Cardiac muscle cell (in vitro differentiated cells and primary cell): ENCODE measurements at regions not wholly inside any gene's neighbourhood (a gene's known extent, or its start where the extent isn't known, plus 50 kb on each side); places are given as distances from the start of the nearest gene placed in this dataset.

Source experiments
- DNase-seq, 2 donors: peaks; one replicate each; pipeline versions ENCODE4 v3.0.0 to v3.0.0-alpha.2; 2010 to 2017; ENCODE audit warnings: low read depth in 1 of 2, low spot score in 1 of 2
- H3K27ac ChIP-seq: fragments of 200-600 bp; sonication (generic); 2 replicates; pipeline ENCODE4 v1.5.1; 2016
- H3K27me3 ChIP-seq: fragments of 200-600 bp; sonication (generic); 2 replicates; pipeline ENCODE4 v1.6.0; 2016; ENCODE audit warnings: control low read depth
- H3K36me3 ChIP-seq: fragments of 200-600 bp; sonication (generic); 2 replicates; pipeline ENCODE4 v1.5.1; 2016; ENCODE audit warnings: control low read depth
- H3K4me1 ChIP-seq: fragments of 200-600 bp; sonication (generic); 2 replicates; pipeline ENCODE4 v1.8.1; 2017; ENCODE audit warnings: low read depth, mild to moderate bottlenecking, mixed run types
- H3K4me3 ChIP-seq: fragments of 200-600 bp; sonication (generic); 2 replicates; pipeline ENCODE4 v1.5.1; 2016; ENCODE audit warnings: mild to moderate bottlenecking
- H3K9me3 ChIP-seq: fragments of 200-600 bp; sonication (generic); 2 replicates; pipeline ENCODE4 v1.5.1; 2017; ENCODE audit warnings: low read depth, mild to moderate bottlenecking, control low read depth
- CTCF ChIP-seq: IDR thresholded peaks from 2 replicates; pipeline ENCODE4 v1.5.1; 2012; ENCODE audit warnings: low read depth, mild to moderate bottlenecking, low read length

DNA sequence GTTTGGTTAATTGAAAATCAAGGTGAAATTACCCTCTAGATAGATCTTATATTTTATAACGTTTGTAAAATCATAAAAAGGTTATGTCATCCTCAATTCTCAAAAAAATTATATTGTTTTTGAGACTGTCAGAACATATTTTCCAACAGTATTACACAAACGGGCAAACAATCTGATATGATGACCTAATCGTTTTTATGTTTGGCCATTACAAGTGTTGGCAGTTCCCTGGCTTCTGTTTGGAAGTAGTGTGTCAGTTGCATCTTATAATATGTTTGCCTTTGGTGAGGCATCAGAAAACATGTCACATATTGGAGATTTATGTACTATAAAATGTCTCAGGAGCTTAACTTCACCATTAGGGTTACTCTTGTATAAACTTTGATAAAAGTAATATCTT, 308.1 kb upstream of the EPHA7 start:
- H3K4me1 ChIP-seq, result no peaks in the 10 kb centered on the region
- no peak overlapping the region for H3K27ac ChIP-seq
- no peak for TF ChIP-seq CTCF
- H3K9me3 ChIP-seq, result no peaks in the 10 kb centered on the region
- H3K36me3 ChIP-seq, result no peaks in the 10 kb centered on the region
- no peak overlapping the region for H3K4me3 ChIP-seq
- no peak for DNase-seq
- H3K27me3 ChIP-seq, result no peaks in the 10 kb centered on the region

DNA sequence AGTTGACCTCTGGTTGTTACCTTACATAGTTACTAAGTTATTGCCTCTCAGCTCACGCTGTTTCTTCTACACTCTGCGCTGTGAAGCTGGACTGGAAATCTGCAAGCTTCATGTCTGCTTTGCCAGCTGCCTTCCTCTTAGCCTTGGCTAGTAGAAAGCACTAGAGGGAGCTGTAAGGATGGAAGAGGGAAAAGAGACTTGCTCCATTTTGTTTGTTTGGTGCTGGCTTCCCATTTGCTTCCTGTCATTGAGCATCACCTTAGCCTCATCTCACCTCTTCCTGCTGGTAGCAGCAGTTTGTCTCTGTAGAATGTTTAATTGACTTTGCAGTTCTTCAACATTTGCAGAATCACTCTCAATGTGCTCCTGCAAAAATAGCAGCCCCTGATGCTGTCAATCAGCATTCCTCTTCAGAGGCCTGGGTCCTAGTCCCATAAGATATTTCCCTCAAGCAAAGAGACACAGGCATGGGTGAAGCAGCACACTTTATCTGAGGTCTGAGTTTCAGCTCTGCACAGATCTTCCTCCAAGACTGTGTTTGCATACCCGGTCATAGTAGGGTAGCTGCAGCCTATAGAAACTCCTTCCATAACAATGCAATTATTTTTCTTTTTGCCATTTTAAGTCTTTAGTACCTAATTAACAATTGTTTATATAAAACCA, 302.2 kb upstream of the EPHA7 start:
- Histone ChIP-seq H3K9me3 (no peaks in the 10 kb centered on the region), H3K4me3 (no peak overlapping the region), H3K4me1 (no peaks in the 10 kb centered on the region), H3K27me3 (no peaks in the 10 kb centered on the region), H3K27ac (no peak overlapping the region), H3K36me3 (no peaks in the 10 kb centered on the region)
- DNase-seq, result peak; percentile 53 to 60
- TF ChIP-seq CTCF, result peak; percentile 57

DNA sequence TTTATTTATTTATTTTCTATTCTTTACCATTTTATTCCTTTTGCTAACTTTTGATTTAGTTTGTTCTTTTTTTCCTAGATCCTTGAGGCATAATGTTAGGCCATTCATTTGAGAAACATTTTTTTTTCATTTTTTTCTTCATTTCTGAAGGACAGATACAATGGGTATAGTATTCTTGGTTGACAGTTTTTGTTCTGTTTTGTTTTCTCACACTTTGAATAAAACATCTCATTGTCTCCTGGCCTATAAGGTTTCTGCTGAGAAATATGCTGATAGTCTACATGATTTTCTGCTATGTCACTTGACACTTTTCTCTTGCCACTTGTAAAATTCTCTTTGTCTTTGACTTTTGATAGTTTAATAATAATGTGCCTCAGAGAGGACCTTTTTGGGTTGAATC, 294.6 kb upstream of the EPHA7 start:
- Histone ChIP-seq H3K36me3 (no peaks in the 10 kb centered on the region), H3K4me1 (no peaks in the 10 kb centered on the region), H3K27me3 (no peaks in the 10 kb centered on the region), H3K9me3 (no peaks in the 10 kb centered on the region), H3K27ac (no peak overlapping the region), H3K4me3 (no peak overlapping the region)
- no peak for DNase-seq
- no peak for TF ChIP-seq CTCF

GRCh38 chr6:93703431-93703830, 284.1 kb upstream of the EPHA7 start:
- no peak for TF ChIP-seq CTCF
- Histone ChIP-seq H3K27me3 (no peaks in the 10 kb centered on the region), H3K36me3 (no peaks in the 10 kb centered on the region), H3K4me3 (no peak overlapping the region), H3K9me3 (no peaks in the 10 kb centered on the region), H3K4me1 (no peaks in the 10 kb centered on the region), H3K27ac (no peak overlapping the region)
- no peak for DNase-seq

DNA sequence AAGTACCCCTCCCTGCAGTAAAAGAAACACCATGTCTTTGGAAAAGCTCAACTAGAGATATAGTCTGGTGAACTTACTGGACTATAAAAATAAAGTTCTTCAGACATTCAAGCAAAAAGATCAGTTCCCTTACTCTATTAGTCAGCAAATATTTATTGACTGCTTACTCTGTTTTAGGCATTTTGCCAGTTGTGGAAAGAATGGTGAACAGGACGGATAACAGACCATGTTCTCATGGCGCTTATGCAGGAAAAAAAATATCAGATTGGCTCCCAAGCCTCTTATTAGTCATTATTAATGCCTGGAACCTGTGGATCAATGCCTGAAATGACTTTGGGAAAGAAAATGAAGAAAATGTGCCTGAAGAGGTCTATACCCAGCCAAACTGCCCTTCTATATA, 282.2 kb upstream of the EPHA7 start:
- no peaks in the 10 kb centered on the region for H3K9me3 ChIP-seq
- no peak overlapping the region for H3K27ac ChIP-seq
- no peaks in the 10 kb centered on the region for H3K27me3 ChIP-seq
- DNase-seq, result peak in 1 of 2 donors; percentile 53
- no peak for TF ChIP-seq CTCF
- H3K4me1 ChIP-seq, result no peaks in the 10 kb centered on the region
- H3K4me3 ChIP-seq, result no peak overlapping the region
- no peaks in the 10 kb centered on the region for H3K36me3 ChIP-seq
